ENCODE measurements at regions not wholly inside any gene's neighbourhood (a gene's known extent, or its start where the extent isn't known, plus 50 kb on each side); places are given as distances from the start of the nearest gene placed in this dataset.

- no peak for TF ChIP-seq JUND (IDR thresholded peaks at IDR 0.05; ENCODE audit: low read depth)
- DNase-seq (ENCODE audit: low read depth in 1 of 2, low spot score in 1 of 2), result peak; percentile 42 to 92
- in situ Hi-C loops (cut with HindIII; ENCODE audit: low pct_unique_long_range_greater_than_20kb, low sequenced_read_pairs), result no loop called here
Observed at GRCh38 chr12:16939871-16940306, 333.9 kb upstream of the LMO3 start.

DNA sequence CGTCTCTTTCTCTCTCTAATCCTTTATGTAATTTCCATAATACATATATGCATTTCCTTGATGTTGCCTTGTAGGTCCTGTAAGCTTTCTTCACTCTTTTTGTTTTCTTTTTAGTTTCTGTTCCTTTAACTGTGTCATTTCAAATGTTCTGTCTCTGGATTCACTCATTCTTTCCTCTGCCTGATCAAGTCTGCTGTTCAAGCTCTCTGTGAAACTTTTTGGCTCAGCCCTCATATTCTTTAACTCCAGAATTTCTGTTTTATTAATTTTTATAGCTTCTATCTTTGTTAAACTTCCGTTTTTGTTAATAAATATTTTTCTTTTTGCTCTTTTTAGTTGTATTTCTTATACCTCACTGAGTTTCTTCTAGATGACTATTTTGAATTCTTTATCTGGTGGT is 321.3 kb upstream of the LMO3 start:
- in situ Hi-C loops (cut with HindIII; ENCODE audit: low pct_unique_long_range_greater_than_20kb, low sequenced_read_pairs), result no loop called here
- DNase-seq (ENCODE audit: low read depth in 1 of 2, low spot score in 1 of 2), result no peak
- TF ChIP-seq JUND (IDR thresholded peaks at IDR 0.05; ENCODE audit: low read depth), result no peak

DNA sequence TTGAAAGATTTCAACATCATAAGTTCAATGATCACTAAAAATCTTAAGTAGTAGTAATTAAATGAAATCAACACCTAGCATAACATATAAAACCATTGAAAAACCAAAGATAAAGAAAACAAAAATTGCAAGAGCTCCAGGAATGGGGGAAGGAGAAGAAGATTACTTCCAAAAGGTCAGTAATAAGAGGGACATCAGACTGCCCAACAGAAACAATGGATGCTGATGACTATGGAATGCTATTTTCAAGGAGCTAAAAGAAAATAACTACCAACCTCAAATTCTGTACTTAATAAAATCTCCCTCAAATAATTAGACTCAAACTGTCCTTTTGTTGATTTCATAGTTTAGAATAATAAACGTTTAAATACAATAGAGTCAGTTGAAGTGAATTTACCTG is 314.5 kb upstream of the LMO3 start:
- no peak for DNase-seq (ENCODE audit: low read depth in 1 of 2, low spot score in 1 of 2)
- in situ Hi-C loops (cut with HindIII; ENCODE audit: low pct_unique_long_range_greater_than_20kb, low sequenced_read_pairs), result no loop called here
- no peak for TF ChIP-seq JUND (IDR thresholded peaks at IDR 0.05; ENCODE audit: low read depth)

DNA sequence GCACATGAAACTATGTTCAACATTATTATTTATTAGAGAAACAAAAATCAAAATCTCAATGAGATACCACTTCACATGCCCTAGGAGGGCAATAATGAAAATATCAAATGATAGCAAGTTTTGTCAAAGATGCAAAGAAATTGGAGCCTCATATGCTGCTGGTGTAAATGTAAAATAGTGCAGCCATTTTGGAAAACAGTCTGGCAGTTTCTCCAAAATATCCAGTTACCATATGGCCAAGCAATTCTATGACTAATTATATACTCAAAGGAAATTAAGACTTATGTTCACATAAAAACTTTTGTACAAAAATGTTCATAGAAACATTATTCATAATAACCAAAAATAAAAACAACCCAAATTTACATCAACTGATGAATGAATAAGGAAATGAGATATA is 313.6 kb upstream of the LMO3 start:
- no peak for TF ChIP-seq JUND (IDR thresholded peaks at IDR 0.05; ENCODE audit: low read depth)
- no peak for DNase-seq (ENCODE audit: low read depth in 1 of 2, low spot score in 1 of 2)
- in situ Hi-C loops (cut with HindIII; ENCODE audit: low pct_unique_long_range_greater_than_20kb, low sequenced_read_pairs), result no loop called here

GRCh38 chr12:16914853-16915252 is 308.9 kb upstream of the LMO3 start:
- in situ Hi-C loops (cut with HindIII; ENCODE audit: low pct_unique_long_range_greater_than_20kb, low sequenced_read_pairs), result no loop called here
- TF ChIP-seq JUND (IDR thresholded peaks at IDR 0.05; ENCODE audit: low read depth), result no peak
- no peak for DNase-seq (ENCODE audit: low read depth in 1 of 2, low spot score in 1 of 2)

DNA sequence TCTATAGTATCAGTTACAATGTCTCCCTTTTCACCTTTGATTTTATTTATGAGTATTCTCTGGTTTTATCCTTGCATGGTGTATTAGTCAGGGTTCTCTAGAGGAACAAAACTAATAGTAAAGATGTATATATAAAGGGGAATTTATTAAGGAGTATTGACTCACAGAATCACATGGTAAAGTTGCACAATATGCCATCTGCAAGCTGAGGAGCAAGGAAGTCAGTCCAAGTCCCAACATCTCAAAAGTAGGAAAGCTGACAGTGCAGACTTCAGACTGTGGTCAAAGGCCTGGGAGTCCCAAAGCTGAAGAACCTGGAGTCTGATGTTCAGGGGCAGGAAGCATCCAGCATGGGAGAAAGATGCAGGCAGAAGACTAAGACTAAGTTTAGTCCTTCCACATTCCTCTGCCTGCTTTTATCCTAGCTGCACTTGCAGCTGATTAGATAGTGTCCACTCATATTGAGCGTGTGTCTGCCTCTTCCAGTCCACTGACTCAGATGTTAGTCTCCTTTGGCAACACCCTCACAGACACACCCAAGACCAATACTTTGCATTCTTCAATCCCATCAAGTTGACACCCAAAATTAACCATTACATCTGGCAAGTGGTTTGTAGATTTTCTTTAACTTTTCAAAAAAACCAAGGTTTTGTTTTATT is 308.0 kb upstream of the LMO3 start:
- in situ Hi-C loops (cut with HindIII; ENCODE audit: low pct_unique_long_range_greater_than_20kb, low sequenced_read_pairs), result no loop called here
- no peak for DNase-seq (ENCODE audit: low read depth in 1 of 2, low spot score in 1 of 2)
- no peak for TF ChIP-seq JUND (IDR thresholded peaks at IDR 0.05; ENCODE audit: low read depth)

GRCh38 chr12:16901946-16902345 is 296.0 kb upstream of the LMO3 start:
- TF ChIP-seq JUND (IDR thresholded peaks at IDR 0.05; ENCODE audit: low read depth), result no peak
- DNase-seq (ENCODE audit: low read depth in 1 of 2, low spot score in 1 of 2), result no peak
- in situ Hi-C loops (cut with HindIII; ENCODE audit: low pct_unique_long_range_greater_than_20kb, low sequenced_read_pairs), result no loop called here

DNA sequence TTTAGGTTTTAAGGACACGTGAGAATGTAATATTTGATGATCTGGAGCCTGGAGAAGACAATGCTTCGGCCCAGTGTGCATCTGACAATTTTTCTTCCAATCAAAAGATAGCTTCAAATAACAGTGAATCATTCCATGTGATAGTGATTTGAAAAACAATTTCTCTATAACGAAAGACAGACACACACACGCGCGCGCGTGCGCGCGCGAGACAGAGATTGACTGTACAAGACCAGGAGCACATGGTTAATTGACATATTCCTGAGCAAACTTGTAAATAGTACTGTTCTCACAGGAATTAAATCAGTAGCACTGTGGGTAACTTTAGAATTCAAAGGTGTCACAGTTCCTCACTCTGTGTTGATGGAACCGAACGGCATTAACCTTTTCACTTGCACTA is 287.5 kb upstream of the LMO3 start:
- TF ChIP-seq JUND (IDR thresholded peaks at IDR 0.05; ENCODE audit: low read depth), result no peak
- in situ Hi-C loops (cut with HindIII; ENCODE audit: low pct_unique_long_range_greater_than_20kb, low sequenced_read_pairs), result no loop called here
- DNase-seq (ENCODE audit: low read depth in 1 of 2, low spot score in 1 of 2), result no peak

GRCh38 chr12:16891673-16892072 is 285.7 kb upstream of the LMO3 start:
- in situ Hi-C loops (cut with HindIII; ENCODE audit: low pct_unique_long_range_greater_than_20kb, low sequenced_read_pairs), result no loop called here
- no peak for TF ChIP-seq JUND (IDR thresholded peaks at IDR 0.05; ENCODE audit: low read depth)
- no peak for DNase-seq (ENCODE audit: low read depth in 1 of 2, low spot score in 1 of 2)

DNA sequence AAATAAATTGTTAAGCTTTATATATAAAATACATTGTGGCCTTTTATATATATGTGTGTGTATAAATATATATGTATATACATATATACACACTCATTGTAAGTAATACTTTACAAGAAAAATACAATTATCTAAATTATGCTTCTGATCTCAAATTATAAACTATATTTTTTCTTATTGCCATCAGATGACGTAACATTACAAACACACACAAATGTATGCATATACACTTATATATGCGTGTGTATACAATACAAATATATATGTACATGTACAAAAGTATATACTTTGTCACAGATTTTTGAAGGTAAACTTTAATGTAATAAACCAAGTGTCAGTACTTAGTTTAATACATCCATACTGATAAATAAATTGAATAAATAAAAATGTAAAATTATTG is 278.9 kb upstream of the LMO3 start:
- DNase-seq (ENCODE audit: low read depth in 1 of 2, low spot score in 1 of 2), result no peak
- in situ Hi-C loops (cut with HindIII; ENCODE audit: low pct_unique_long_range_greater_than_20kb, low sequenced_read_pairs), result no loop called here
- TF ChIP-seq JUND (IDR thresholded peaks at IDR 0.05; ENCODE audit: low read depth), result no peak

DNA sequence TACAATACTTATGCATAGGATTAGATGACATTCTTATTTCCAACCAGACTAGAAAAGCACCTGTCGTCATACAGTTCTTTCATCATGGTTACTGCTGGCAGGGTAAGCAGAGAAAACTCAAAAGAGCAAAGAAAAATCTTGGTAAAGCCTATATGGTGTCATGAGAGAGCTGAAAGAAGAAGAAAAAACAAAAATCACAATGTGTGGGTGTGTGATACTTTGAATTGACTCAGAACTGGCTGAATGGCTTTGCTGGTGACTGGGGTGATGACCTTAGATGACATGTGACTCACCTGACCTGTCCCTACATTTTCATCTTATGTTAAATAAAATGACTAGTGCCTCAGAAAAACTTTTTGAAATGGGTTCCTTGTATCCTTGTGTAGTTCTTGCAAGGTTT is 278.1 kb upstream of the LMO3 start:
- TF ChIP-seq JUND (IDR thresholded peaks at IDR 0.05; ENCODE audit: low read depth), result no peak
- in situ Hi-C loops (cut with HindIII; ENCODE audit: low pct_unique_long_range_greater_than_20kb, low sequenced_read_pairs), result no loop called here
- DNase-seq (ENCODE audit: low read depth in 1 of 2, low spot score in 1 of 2), result no peak

- in situ Hi-C loops (cut with HindIII; ENCODE audit: low pct_unique_long_range_greater_than_20kb, low sequenced_read_pairs), result no loop called here
- no peak for TF ChIP-seq JUND (IDR thresholded peaks at IDR 0.05; ENCODE audit: low read depth)
- DNase-seq (ENCODE audit: low read depth in 1 of 2, low spot score in 1 of 2), result no peak
Observed at GRCh38 chr12:16881986-16882570, 276.1 kb upstream of the LMO3 start.

- no peak for DNase-seq (ENCODE audit: low read depth in 1 of 2, low spot score in 1 of 2)
- TF ChIP-seq JUND (IDR thresholded peaks at IDR 0.05; ENCODE audit: low read depth), result no peak
- in situ Hi-C loops (cut with HindIII; ENCODE audit: low pct_unique_long_range_greater_than_20kb, low sequenced_read_pairs), result no loop called here
Observed at GRCh38 chr12:16880864-16881285, 274.9 kb upstream of the LMO3 start.

- in situ Hi-C loops (cut with HindIII; ENCODE audit: low pct_unique_long_range_greater_than_20kb, low sequenced_read_pairs), result no loop called here
- DNase-seq (ENCODE audit: low read depth in 1 of 2, low spot score in 1 of 2), result no peak
- TF ChIP-seq JUND (IDR thresholded peaks at IDR 0.05; ENCODE audit: low read depth), result no peak
Observed at GRCh38 chr12:16870845-16871244, 264.9 kb upstream of the LMO3 start.

Data from T47D (cell line).